C4-2B (cell line): ENCODE measurements at regions not wholly inside any gene's neighbourhood (a gene's known extent, or its start where the extent isn't known, plus 50 kb on each side); places are given as distances from the start of the nearest gene placed in this dataset.

Experiments used
- ZFX ChIP-seq: fragments of 450-650 bp; IDR thresholded peaks from 2 replicates; pipeline ENCODE4 v1.6.1; 2017
- TF ChIP-seq, protein P1 (sequence below): fragments of 450-650 bp; conservative IDR thresholded peaks from 2 replicates; pipeline ENCODE4 v1.5.1; 2017; ENCODE audit warnings: mild to moderate bottlenecking

DNA sequence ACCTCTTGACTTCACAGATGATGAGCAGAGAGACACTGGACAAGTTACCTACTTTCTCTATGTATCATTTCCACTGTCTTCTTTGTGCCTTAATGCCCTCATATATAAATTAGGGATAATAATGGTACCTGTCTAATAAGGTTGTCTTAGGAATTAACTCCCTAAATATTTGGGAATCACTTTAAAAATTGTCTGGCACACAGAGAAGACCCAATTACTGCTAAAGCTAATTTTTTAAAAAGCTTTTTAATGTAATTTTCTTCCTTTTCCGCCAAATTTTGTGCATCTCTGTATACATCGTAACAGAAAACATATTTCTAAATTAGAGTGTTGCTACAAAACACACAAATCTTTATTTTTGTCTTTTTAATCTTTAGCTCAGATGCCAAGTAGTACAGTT, 816.8 kb upstream of the ADGRB3 start:
- TF ChIP-seq, protein P1, sequence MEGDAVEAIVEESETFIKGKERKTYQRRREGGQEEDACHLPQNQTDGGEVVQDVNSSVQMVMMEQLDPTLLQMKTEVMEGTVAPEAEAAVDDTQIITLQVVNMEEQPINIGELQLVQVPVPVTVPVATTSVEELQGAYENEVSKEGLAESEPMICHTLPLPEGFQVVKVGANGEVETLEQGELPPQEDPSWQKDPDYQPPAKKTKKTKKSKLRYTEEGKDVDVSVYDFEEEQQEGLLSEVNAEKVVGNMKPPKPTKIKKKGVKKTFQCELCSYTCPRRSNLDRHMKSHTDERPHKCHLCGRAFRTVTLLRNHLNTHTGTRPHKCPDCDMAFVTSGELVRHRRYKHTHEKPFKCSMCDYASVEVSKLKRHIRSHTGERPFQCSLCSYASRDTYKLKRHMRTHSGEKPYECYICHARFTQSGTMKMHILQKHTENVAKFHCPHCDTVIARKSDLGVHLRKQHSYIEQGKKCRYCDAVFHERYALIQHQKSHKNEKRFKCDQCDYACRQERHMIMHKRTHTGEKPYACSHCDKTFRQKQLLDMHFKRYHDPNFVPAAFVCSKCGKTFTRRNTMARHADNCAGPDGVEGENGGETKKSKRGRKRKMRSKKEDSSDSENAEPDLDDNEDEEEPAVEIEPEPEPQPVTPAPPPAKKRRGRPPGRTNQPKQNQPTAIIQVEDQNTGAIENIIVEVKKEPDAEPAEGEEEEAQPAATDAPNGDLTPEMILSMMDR, result no peak
- TF ChIP-seq ZFX, result no peak
